Loucy (cell line): ENCODE measurements at regions not wholly inside any gene's neighbourhood (a gene's known extent, or its start where the extent isn't known, plus 50 kb on each side); places are given as distances from the start of the nearest gene placed in this dataset.

Source experiments
- H2AFZ ChIP-seq: fragments of 200-600 bp; sonication (generic); 2 replicates; pipeline ENCODE4 v1.6.0; 2016; ENCODE audit warnings: antibody characterized with exemption, mild to moderate bottlenecking, low read length, moderate library complexity
- H3F3A ChIP-seq: fragments of 200-600 bp; 2 replicates; pipeline ENCODE4 v1.6.0; 2016; ENCODE audit warnings: antibody characterized with exemption, low read depth, mild to moderate bottlenecking
- H3K27me3 ChIP-seq: fragments of 200-600 bp; sonication (generic); 2 replicates; pipeline ENCODE4 v1.6.1; 2014; ENCODE audit warnings: low read length, mild to moderate bottlenecking; ENCODE audit not compliant: insufficient read depth, poor library complexity, severe bottlenecking
- H3K36me3 ChIP-seq: fragments of 200-600 bp; sonication (generic); 2 replicates; pipeline ENCODE4 v1.6.1; 2016; ENCODE audit warnings: low read length; ENCODE audit not compliant: insufficient read depth
- H3K4me1 ChIP-seq: fragments of 200-600 bp; sonication (generic); 2 replicates; pipeline ENCODE4 v1.5.1; 2014; ENCODE audit warnings: low read length, mild to moderate bottlenecking; ENCODE audit not compliant: insufficient read depth, poor library complexity, severe bottlenecking
- H3K4me2 ChIP-seq: fragments of 200-600 bp; sonication (generic); 2 replicates; pipeline ENCODE4 v1.6.0; 2014; ENCODE audit warnings: antibody characterized with exemption, low read length, low read depth, mild to moderate bottlenecking; ENCODE audit not compliant: poor library complexity, severe bottlenecking
- H3K4me3 ChIP-seq: fragments of 200-600 bp; sonication (generic); 2 replicates; pipeline ENCODE4 v1.5.1; 2014; ENCODE audit warnings: low read length, mild to moderate bottlenecking, mixed read lengths; ENCODE audit not compliant: poor library complexity, severe bottlenecking
- H3K79me2 ChIP-seq: fragments of 200-600 bp; sonication (generic); 2 replicates; pipeline ENCODE4 v1.6.1; 2014; ENCODE audit warnings: low read length; ENCODE audit not compliant: insufficient read depth
- H3K9ac ChIP-seq: fragments of 200-600 bp; sonication (generic); 2 replicates; pipeline ENCODE4 v1.6.0; 2014; ENCODE audit warnings: mild to moderate bottlenecking, low read depth, low read length, moderate library complexity; ENCODE audit not compliant: poor library complexity, severe bottlenecking
- H3K9me2 ChIP-seq: fragments of 200-600 bp; sonication (generic); replicated peaks from 2 replicates; pipeline ENCODE4 v1.6.1; 2016; ENCODE audit warnings: low read depth, low read length, mixed read lengths
- H3K9me3 ChIP-seq: fragments of 200-600 bp; sonication (generic); 2 replicates; pipeline ENCODE4 v1.6.1; 2014; ENCODE audit warnings: mild to moderate bottlenecking, antibody characterized with exemption, low read length, low read depth; ENCODE audit not compliant: insufficient read depth
- H4K20me1 ChIP-seq: fragments of 200-600 bp; sonication (generic); 2 replicates; pipeline ENCODE4 v1.6.0; 2014; ENCODE audit warnings: antibody characterized with exemption, low read length, mild to moderate bottlenecking; ENCODE audit not compliant: insufficient read depth, poor library complexity, severe bottlenecking
- EZH2phosphoT487 ChIP-seq: fragments of 200-600 bp; IDR thresholded peaks from 2 replicates; pipeline ENCODE4 v1.6.1; 2018; ENCODE audit warnings: antibody characterized with exemption, mild to moderate bottlenecking, moderate library complexity, borderline replicate concordance
- TF ChIP-seq, protein P1 (sequence below): fragments of 200-600 bp; sonication (generic); conservative IDR thresholded peaks from 2 replicates; pipeline ENCODE4 v1.5.1; 2014; ENCODE audit warnings: mild to moderate bottlenecking, antibody characterized with exemption, low read length

DNA sequence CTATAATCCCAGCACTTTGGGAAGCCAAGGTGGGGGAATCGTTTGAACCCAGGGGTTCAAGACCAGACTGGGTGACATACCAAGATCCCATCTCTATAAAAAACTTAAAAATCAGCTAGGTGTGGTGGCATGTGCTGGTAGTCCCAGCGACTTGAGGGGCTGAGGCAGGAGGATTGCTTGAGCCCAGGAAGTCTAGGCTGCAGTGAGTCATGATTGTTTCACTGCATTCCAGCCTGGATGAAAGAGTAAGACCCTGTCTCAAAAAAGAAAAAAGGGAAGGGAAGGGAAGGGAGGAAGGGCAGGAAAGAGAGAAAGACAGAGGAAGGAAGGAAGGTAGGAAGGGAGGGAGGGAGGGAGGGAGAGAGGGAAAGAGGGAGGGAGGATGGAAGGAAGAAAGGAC, 133.7 kb upstream of the LRRN1 start:
- Histone ChIP-seq H3K36me3 (no peaks in the 10 kb centered on the region), H3K4me3 (no peak overlapping the region), H3K9me3 (no peaks in the 10 kb centered on the region), H3K4me2 (no peak overlapping the region), H2AFZ (no peak overlapping the region), H3F3A (no peaks in the 10 kb centered on the region), H3K79me2 (no peaks in the 10 kb centered on the region), H3K9me2 (no peaks in the 10 kb centered on the region), H3K27me3 (no peaks in the 10 kb centered on the region), H4K20me1 (no peaks in the 10 kb centered on the region), H3K4me1 (no peaks in the 10 kb centered on the region), H3K9ac (no peak overlapping the region)
- no peak for TF ChIP-seq EZH2phosphoT487
- TF ChIP-seq, protein P1, sequence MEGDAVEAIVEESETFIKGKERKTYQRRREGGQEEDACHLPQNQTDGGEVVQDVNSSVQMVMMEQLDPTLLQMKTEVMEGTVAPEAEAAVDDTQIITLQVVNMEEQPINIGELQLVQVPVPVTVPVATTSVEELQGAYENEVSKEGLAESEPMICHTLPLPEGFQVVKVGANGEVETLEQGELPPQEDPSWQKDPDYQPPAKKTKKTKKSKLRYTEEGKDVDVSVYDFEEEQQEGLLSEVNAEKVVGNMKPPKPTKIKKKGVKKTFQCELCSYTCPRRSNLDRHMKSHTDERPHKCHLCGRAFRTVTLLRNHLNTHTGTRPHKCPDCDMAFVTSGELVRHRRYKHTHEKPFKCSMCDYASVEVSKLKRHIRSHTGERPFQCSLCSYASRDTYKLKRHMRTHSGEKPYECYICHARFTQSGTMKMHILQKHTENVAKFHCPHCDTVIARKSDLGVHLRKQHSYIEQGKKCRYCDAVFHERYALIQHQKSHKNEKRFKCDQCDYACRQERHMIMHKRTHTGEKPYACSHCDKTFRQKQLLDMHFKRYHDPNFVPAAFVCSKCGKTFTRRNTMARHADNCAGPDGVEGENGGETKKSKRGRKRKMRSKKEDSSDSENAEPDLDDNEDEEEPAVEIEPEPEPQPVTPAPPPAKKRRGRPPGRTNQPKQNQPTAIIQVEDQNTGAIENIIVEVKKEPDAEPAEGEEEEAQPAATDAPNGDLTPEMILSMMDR = no peak

DNA sequence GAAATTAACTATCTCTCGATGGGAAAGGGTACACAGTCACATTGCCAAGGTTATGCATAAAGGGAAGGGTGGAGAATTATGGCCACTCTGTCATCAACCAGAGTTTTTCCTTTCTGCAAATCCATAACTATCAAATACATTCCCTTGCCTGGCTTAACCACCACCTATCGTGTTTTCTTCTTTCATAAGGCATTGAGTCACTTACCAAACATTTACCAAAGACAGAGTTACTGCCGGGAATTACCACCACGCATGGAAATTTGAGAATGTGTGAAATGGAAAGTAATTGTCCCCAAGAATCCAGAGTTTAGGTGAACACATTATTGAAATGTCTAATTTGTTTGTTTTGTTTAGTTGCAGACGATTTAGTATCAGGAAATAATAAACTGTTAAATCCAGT, 134.3 kb upstream of the LRRN1 start:
- H3K9ac ChIP-seq = no peak overlapping the region
- H3F3A ChIP-seq = no peaks in the 10 kb centered on the region
- no peaks in the 10 kb centered on the region for H3K4me1 ChIP-seq
- H3K4me3 ChIP-seq = no peak overlapping the region
- no peaks in the 10 kb centered on the region for H3K9me2 ChIP-seq
- no peaks in the 10 kb centered on the region for H3K36me3 ChIP-seq
- no peak overlapping the region for H2AFZ ChIP-seq
- TF ChIP-seq EZH2phosphoT487 = no peak
- TF ChIP-seq, protein P1 = no peak
- no peaks in the 10 kb centered on the region for H3K9me3 ChIP-seq
- no peaks in the 10 kb centered on the region for H3K27me3 ChIP-seq
- no peak overlapping the region for H3K4me2 ChIP-seq
- no peaks in the 10 kb centered on the region for H3K79me2 ChIP-seq
- no peaks in the 10 kb centered on the region for H4K20me1 ChIP-seq

DNA sequence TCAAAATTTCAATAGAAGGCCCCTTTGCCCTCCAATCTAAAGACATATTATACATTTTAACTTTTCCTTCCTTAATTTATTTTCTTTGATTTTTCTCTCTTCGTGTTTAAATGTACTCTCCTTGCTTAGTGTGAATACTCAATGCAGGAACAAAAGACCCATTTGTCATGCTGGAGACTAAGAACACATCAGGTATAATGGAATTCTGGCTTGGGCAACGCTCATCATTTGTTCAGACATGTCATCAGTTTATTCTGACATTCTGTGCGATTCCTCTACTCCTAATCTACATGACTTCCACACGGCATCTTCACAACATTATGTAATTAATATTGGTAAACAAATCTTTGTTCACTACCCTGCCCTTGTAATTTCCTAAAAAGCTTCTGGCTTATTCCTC, 136.6 kb upstream of the LRRN1 start:
- Histone ChIP-seq H4K20me1 (no peaks in the 10 kb centered on the region), H3K4me1 (no peaks in the 10 kb centered on the region), H3K79me2 (no peaks in the 10 kb centered on the region), H2AFZ (no peak overlapping the region), H3K4me2 (no peak overlapping the region), H3K9me2 (no peaks in the 10 kb centered on the region), H3K4me3 (no peak overlapping the region), H3F3A (no peaks in the 10 kb centered on the region), H3K9me3 (no peaks in the 10 kb centered on the region), H3K27me3 (no peaks in the 10 kb centered on the region), H3K36me3 (no peaks in the 10 kb centered on the region), H3K9ac (no peak overlapping the region)
- TF ChIP-seq, protein P1 = no peak
- TF ChIP-seq EZH2phosphoT487 = no peak
